Myocyte (in vitro differentiated cells): ENCODE measurements at regions not wholly inside any gene's neighbourhood (a gene's known extent, or its start where the extent isn't known, plus 50 kb on each side); places are given as distances from the start of the nearest gene placed in this dataset.

Experiments used
- DNase-seq: peaks from one replicate; pipeline ENCODE4 v3.0.0-alpha.2; 2012; ENCODE audit warnings: low read depth

GRCh38 chr3:104952146-104952972 lies 414.4 kb upstream of the ALCAM start:
- DNase-seq, result peak; percentile 94

GRCh38 chr3:104956620-104957345 lies 409.9 kb upstream of the ALCAM start:
- DNase-seq, result no peak

- no peak for DNase-seq
Measured at GRCh38 chr3:104960579-104960978, 406.1 kb upstream of the ALCAM start.

- DNase-seq, result no peak
Measured at GRCh38 chr3:104961851-104962250, 404.9 kb upstream of the ALCAM start.

GRCh38 chr3:104974316-104974715 lies 392.4 kb upstream of the ALCAM start:
- no peak for DNase-seq

- no peak for DNase-seq
Measured at GRCh38 chr3:104977719-104978118, 389.0 kb upstream of the ALCAM start.

GRCh38 chr3:104982130-104982529 lies 384.6 kb upstream of the ALCAM start:
- DNase-seq, result no peak

- no peak for DNase-seq
Measured at GRCh38 chr3:104987859-104988258, 378.9 kb upstream of the ALCAM start.

GRCh38 chr3:104988496-104988895 lies 378.2 kb upstream of the ALCAM start:
- DNase-seq, result no peak

GRCh38 chr3:104989878-104990277 lies 376.8 kb upstream of the ALCAM start:
- DNase-seq, result no peak

GRCh38 chr3:104990758-104991157 lies 376.0 kb upstream of the ALCAM start:
- DNase-seq, result no peak

- DNase-seq, result no peak
Measured at GRCh38 chr3:104992676-104993075, 374.0 kb upstream of the ALCAM start.

- no peak for DNase-seq
Measured at GRCh38 chr3:105006164-105006563, 360.5 kb upstream of the ALCAM start.

- DNase-seq, result no peak
Measured at GRCh38 chr3:105013657-105014056, 353.1 kb upstream of the ALCAM start.

- no peak for DNase-seq
Measured at GRCh38 chr3:105014631-105015030, 352.1 kb upstream of the ALCAM start.

GRCh38 chr3:105022813-105023212 lies 343.9 kb upstream of the ALCAM start:
- no peak for DNase-seq

GRCh38 chr3:105030211-105030610 lies 336.5 kb upstream of the ALCAM start:
- DNase-seq, result no peak

GRCh38 chr3:105032541-105032940 lies 334.2 kb upstream of the ALCAM start:
- no peak for DNase-seq

- DNase-seq, result no peak
Measured at GRCh38 chr3:105033081-105033480, 333.6 kb upstream of the ALCAM start.

GRCh38 chr3:105039004-105039403 lies 327.7 kb upstream of the ALCAM start:
- no peak for DNase-seq

- DNase-seq, result peak; percentile 4
Measured at GRCh38 chr3:105040026-105040622, 326.6 kb upstream of the ALCAM start.

- DNase-seq, result no peak
Measured at GRCh38 chr3:105042586-105042985, 324.1 kb upstream of the ALCAM start.
